ENCODE measurements at regions not wholly inside any gene's neighbourhood (a gene's known extent, or its start where the extent isn't known, plus 50 kb on each side); places are given as distances from the start of the nearest gene placed in this dataset.

GRCh38 chr2:204031056-204031455, 94.5 kb downstream of the ICOS start:
- Histone ChIP-seq H2BK12ac (ENCODE audit: insufficient read length, low read depth, low read length) (no peak overlapping the region), H3K23ac (ENCODE audit: insufficient read length, low read depth, low read length) (no peak overlapping the region), H2BK20ac (ENCODE audit: low read depth, low read length, poor library complexity, severe bottlenecking) (no peak overlapping the region), H2AK5ac (ENCODE audit: insufficient read length, low read length) (no peak overlapping the region), H4K5ac (ENCODE audit: insufficient read length, low read depth, low read length) (no peak overlapping the region), H3K4me2 (ENCODE audit: insufficient read depth, insufficient read length, low read length) (no peak overlapping the region), H3K79me1 (ENCODE audit: insufficient read depth, low read depth, low read length, poor library complexity, severe bottlenecking) (no peaks in the 10 kb centered on the region), H4K8ac (replicated peaks; ENCODE audit: insufficient read length, low read depth, low read length) (no peak overlapping the region), H2BK120ac (ENCODE audit: low read depth, low read length, poor library complexity, severe bottlenecking) (no peak overlapping the region), H4K20me1 (ENCODE audit: control insufficient read depth, insufficient read depth, insufficient read length) (no peaks in the 10 kb centered on the region), H2AFZ (ENCODE audit: low read length) (no peak overlapping the region), H3K9me3 (ENCODE audit: control insufficient read depth, low read depth, low read length) (no peaks in the 10 kb centered on the region), H3T11ph (ENCODE audit: low read length) (no peak overlapping the region), H4K91ac (ENCODE audit: insufficient read length, low read depth, low read length) (no peak overlapping the region), H3K56ac (ENCODE audit: insufficient read length, low read depth, low read length) (no peak overlapping the region), H3K27ac (ENCODE audit: insufficient read length, low read depth, low read length) (no peak overlapping the region), H3K18ac (ENCODE audit: insufficient read length, low read depth, low read length) (no peak overlapping the region), H3K27me3 (ENCODE audit: insufficient read depth, low read length) (no peaks in the 10 kb centered on the region), H3K14ac (ENCODE audit: insufficient read depth, low read length) (no peak overlapping the region), H3K23me2 (ENCODE audit: insufficient read length, low read depth, low read length, poor library complexity, severe bottlenecking) (no peaks in the 10 kb centered on the region), H3K79me2 (ENCODE audit: insufficient read depth, low read length) (no peaks in the 10 kb centered on the region; the same call in 1 of the 2 replicates), H2BK5ac (ENCODE audit: insufficient read length, low read length) (no peak overlapping the region), H3K4ac (ENCODE audit: low read depth, low read length) (no peak overlapping the region), H3K4me1 (ENCODE audit: insufficient read depth, low read length) (no peaks in the 10 kb centered on the region), H2BK15ac (ENCODE audit: low read depth, low read length) (no peak overlapping the region), H3K9ac (ENCODE audit: extremely low read depth, insufficient read length, low read length) (no peak overlapping the region)
- no peaks in the 10 kb centered on the region; a peak in 1 of 4 replicates for H3K4me1 Mint-ChIP-seq
- TF ChIP-seq, protein P1, sequence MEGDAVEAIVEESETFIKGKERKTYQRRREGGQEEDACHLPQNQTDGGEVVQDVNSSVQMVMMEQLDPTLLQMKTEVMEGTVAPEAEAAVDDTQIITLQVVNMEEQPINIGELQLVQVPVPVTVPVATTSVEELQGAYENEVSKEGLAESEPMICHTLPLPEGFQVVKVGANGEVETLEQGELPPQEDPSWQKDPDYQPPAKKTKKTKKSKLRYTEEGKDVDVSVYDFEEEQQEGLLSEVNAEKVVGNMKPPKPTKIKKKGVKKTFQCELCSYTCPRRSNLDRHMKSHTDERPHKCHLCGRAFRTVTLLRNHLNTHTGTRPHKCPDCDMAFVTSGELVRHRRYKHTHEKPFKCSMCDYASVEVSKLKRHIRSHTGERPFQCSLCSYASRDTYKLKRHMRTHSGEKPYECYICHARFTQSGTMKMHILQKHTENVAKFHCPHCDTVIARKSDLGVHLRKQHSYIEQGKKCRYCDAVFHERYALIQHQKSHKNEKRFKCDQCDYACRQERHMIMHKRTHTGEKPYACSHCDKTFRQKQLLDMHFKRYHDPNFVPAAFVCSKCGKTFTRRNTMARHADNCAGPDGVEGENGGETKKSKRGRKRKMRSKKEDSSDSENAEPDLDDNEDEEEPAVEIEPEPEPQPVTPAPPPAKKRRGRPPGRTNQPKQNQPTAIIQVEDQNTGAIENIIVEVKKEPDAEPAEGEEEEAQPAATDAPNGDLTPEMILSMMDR (conservative IDR thresholded peaks at IDR 0.05), result no peak
- no peaks in the 10 kb centered on the region for H3K9me3 Mint-ChIP-seq
- H3K27ac Mint-ChIP-seq, result no peak overlapping the region
- WGBS (ENCODE audit: extremely low coverage, insufficient read length, low lambda C conversion rate), result no CpG with 5 or more reads among the region's 4 CpGs
- DNase-seq, result no peak
- no peaks in the 10 kb centered on the region; a peak in 1 of 7 replicates for H3K36me3 Mint-ChIP-seq (ENCODE audit: insufficient read depth in 1 of 3, low read depth in 3 of 3)
- no peak overlapping the region for H3K4me3 Mint-ChIP-seq
- peaks cover 2% of the 10 kb centered on the region; the same call in 1 of the 2 replicates for H3K27me3 Mint-ChIP-seq (ENCODE audit: low read depth)

Data from H9 (cell line).